Upper lobe of left lung (tissue), 6 donors: ENCODE measurements at regions not wholly inside any gene's neighbourhood (a gene's known extent, or its start where the extent isn't known, plus 50 kb on each side); places are given as distances from the start of the nearest gene placed in this dataset.
A peak's percentile ranks its signal among the peaks of the same experiment; 100 is the strongest.

ENCODE experiments used
- ATAC-seq, 2 donors: fragments of 200-7000 bp; cut with Tn5 transposase; one replicate each; pipeline ENCODE4 v1.9.1; 2022; ENCODE audit warnings: mild to moderate bottlenecking in 2 of 2, moderate library complexity in 2 of 2; ENCODE audit not compliant: low FRiP score in 2 of 2
- DNase-seq, 2 donors: peaks; one replicate each; pipeline ENCODE4 v3.0.0-alpha.2; 2019 to 2020
- H3K27ac ChIP-seq, 4 donors: fragments of 200-600 bp; sonication (generic); one replicate each; pipeline ENCODE4 v1.5.1; 2016 to 2019
- H3K27me3 ChIP-seq, 4 donors: fragments of 200-600 bp; sonication (generic); one replicate each; pipeline ENCODE4 v1.5.1; 2017 to 2019
- H3K36me3 ChIP-seq, 4 donors: fragments of 200-600 bp; sonication (generic); one replicate each; pipeline ENCODE4 v1.5.1; 2016 to 2019
- H3K4me1 ChIP-seq, 4 donors: fragments of 200-600 bp; sonication (generic); one replicate each; pipeline ENCODE4 v1.5.1; 2018 to 2019
- H3K4me3 ChIP-seq, 4 donors: fragments of 200-600 bp; sonication (generic); one replicate each; pipeline ENCODE4 v1.5.1; 2017 to 2019; ENCODE audit warnings: mild to moderate bottlenecking in 2 of 4, moderate library complexity in 1 of 4
- H3K9me3 ChIP-seq, 4 donors: fragments of 200-600 bp; sonication (generic); one replicate each; pipeline ENCODE4 v1.5.1; 2018 to 2019
- CTCF ChIP-seq, 6 experiments: fragments of 450-650 bp in 4 of 6; fragments of 200-600 bp in 2 of 6; sonication (generic) in 2 of 6; IDR thresholded peaks; one replicate each; pipeline ENCODE4 v1.5.1; 2016 to 2019; ENCODE audit warnings: antibody characterized with exemption in 6 of 6
- EP300 ChIP-seq, 4 donors: sonication (generic); formaldehyde crosslinking; IDR thresholded peaks; one replicate each; pipeline ENCODE4 v1.5.1; 2017; ENCODE audit warnings: antibody characterized with exemption in 4 of 4, control low read depth in 2 of 4
- POLR2A ChIP-seq, 4 donors: fragments of 450-650 bp; IDR thresholded peaks; one replicate each; pipeline ENCODE4 v1.5.1; 2016 to 2017; ENCODE audit warnings: antibody characterized with exemption in 4 of 4, mild to moderate bottlenecking in 2 of 4
- POLR2AphosphoS5 ChIP-seq, 2 donors: sonication (generic); formaldehyde crosslinking; IDR thresholded peaks; one replicate each; pipeline ENCODE4 v1.5.1; 2017; ENCODE audit warnings: antibody characterized with exemption in 2 of 2
- WGBS, 2 donors: methylation state at CpG; one replicate each; pipeline ENCODE4 v1.1.5; 2017 to 2018; 5-methylcytosine and 5-hydroxymethylcytosine counted together
- donor health status: DM: no; HTN: no; CAD: no; lungs with moderate emphysema.
- donor health status: DM: no; HTN: yes; CAD: no; lungs with severe emphysema.

- Histone ChIP-seq H3K27ac (no peak overlapping the region), H3K4me3 (no peak overlapping the region), H3K9me3 (no peaks in the 10 kb centered on the region), H3K27me3 (no peaks in the 10 kb centered on the region), H3K36me3 (no peaks in the 10 kb centered on the region), H3K4me1 (no peaks in the 10 kb centered on the region)
- no peak for DNase-seq
- ATAC-seq = no peak
- TF ChIP-seq CTCF (IDR thresholded peaks at IDR 0.05) (no peak), POLR2AphosphoS5 (IDR thresholded peaks at IDR 0.05) (no peak), EP300 (IDR thresholded peaks at IDR 0.05) (no peak), POLR2A (IDR thresholded peaks at IDR 0.05) (no peak)
- WGBS, 2 donors = 59 to 63% methylated on average over 2 of the region's 2 CpGs
Measured at GRCh38 chr18:73240899-73241298, 373.1 kb upstream of the NETO1 start.

GRCh38 chr18:73235921-73236320 is 368.1 kb upstream of the NETO1 start:
- H3K27ac ChIP-seq = no peak overlapping the region
- no peak for ATAC-seq
- H3K9me3 ChIP-seq = no peaks in the 10 kb centered on the region
- H3K4me1 ChIP-seq = no peaks in the 10 kb centered on the region
- no peak overlapping the region for H3K4me3 ChIP-seq
- no peaks in the 10 kb centered on the region for H3K36me3 ChIP-seq
- TF ChIP-seq EP300 (IDR thresholded peaks at IDR 0.05) (no peak), POLR2AphosphoS5 (IDR thresholded peaks at IDR 0.05) (no peak), POLR2A (IDR thresholded peaks at IDR 0.05) (no peak), CTCF (IDR thresholded peaks at IDR 0.05) (no peak)
- no peak for DNase-seq
- H3K27me3 ChIP-seq = no peaks in the 10 kb centered on the region

GRCh38 chr18:73235491-73235890 is 367.7 kb upstream of the NETO1 start:
- 50 to 75% methylated on average over 8 of the region's 8 CpGs for WGBS, 2 donors
- H3K4me1 ChIP-seq = no peaks in the 10 kb centered on the region
- H3K27ac ChIP-seq = no peak overlapping the region
- peak; percentile 32 to 90 for ATAC-seq
- H3K27me3 ChIP-seq = no peaks in the 10 kb centered on the region
- no peak overlapping the region for H3K4me3 ChIP-seq
- H3K36me3 ChIP-seq = no peaks in the 10 kb centered on the region
- H3K9me3 ChIP-seq = no peaks in the 10 kb centered on the region
- TF ChIP-seq POLR2A (IDR thresholded peaks at IDR 0.05) (no peak), EP300 (IDR thresholded peaks at IDR 0.05) (peak in 1 of 4 donors; percentile 59)
- peak in 1 of 2 donors; percentile 60 for DNase-seq

GRCh38 chr18:73232933-73233332 is 365.1 kb upstream of the NETO1 start:
- H3K27me3 ChIP-seq = no peaks in the 10 kb centered on the region
- WGBS, 2 donors = 77 to 80% methylated on average over 8 of the region's 8 CpGs
- ATAC-seq (no peak), DNase-seq (no peak)
- no peak overlapping the region for H3K27ac ChIP-seq
- no peak for TF ChIP-seq CTCF (IDR thresholded peaks at IDR 0.05)
- TF ChIP-seq EP300 (IDR thresholded peaks at IDR 0.05) = no peak
- TF ChIP-seq POLR2A (IDR thresholded peaks at IDR 0.05) = no peak
- TF ChIP-seq POLR2AphosphoS5 (IDR thresholded peaks at IDR 0.05) = no peak
- H3K4me1 ChIP-seq = no peaks in the 10 kb centered on the region
- no peaks in the 10 kb centered on the region for H3K36me3 ChIP-seq
- H3K4me3 ChIP-seq = no peak overlapping the region
- no peaks in the 10 kb centered on the region for H3K9me3 ChIP-seq

- H3K4me3 ChIP-seq = no peak overlapping the region
- H3K27ac ChIP-seq = no peak overlapping the region
- TF ChIP-seq CTCF (IDR thresholded peaks at IDR 0.05) = no peak
- no peak for TF ChIP-seq POLR2A (IDR thresholded peaks at IDR 0.05)
- TF ChIP-seq EP300 (IDR thresholded peaks at IDR 0.05) = no peak
- no peak for TF ChIP-seq POLR2AphosphoS5 (IDR thresholded peaks at IDR 0.05)
- no peaks in the 10 kb centered on the region for H3K27me3 ChIP-seq
- WGBS, 2 donors = 88 to 92% methylated on average over 5 of the region's 5 CpGs
- ATAC-seq = no peak
- no peaks in the 10 kb centered on the region for H3K4me1 ChIP-seq
- H3K9me3 ChIP-seq = peaks cover 0 to 20% (median 10%) of the 10 kb centered on the region in 4 donors
- no peaks in the 10 kb centered on the region for H3K36me3 ChIP-seq
- DNase-seq = no peak
Measured at GRCh38 chr18:73220663-73221062, 352.9 kb upstream of the NETO1 start.
